Motor neuron (in vitro differentiated cells): ENCODE measurements at regions not wholly inside any gene's neighbourhood (a gene's known extent, or its start where the extent isn't known, plus 50 kb on each side); places are given as distances from the start of the nearest gene placed in this dataset.
A peak's percentile ranks its signal among the peaks of the same experiment; 100 is the strongest.

Experiments used
- ATAC-seq, 8 experiments: fragments of 200-7000 bp; cut with Tn5 transposase; replicated peaks in 6 of 8; 2 replicates each; pipeline ENCODE4 v1.8.0; 2021; ENCODE audit warnings: mild to moderate bottlenecking in 8 of 8, moderate library complexity in 8 of 8
- H3K27ac ChIP-seq, 2 donors: fragments of 250-450 bp; sonication (Bioruptor Pico); 2 replicates each; pipeline ENCODE4 v1.9.0; 2021; ENCODE audit warnings: antibody characterized with exemption in 2 of 2, mild to moderate bottlenecking in 2 of 2, moderate library complexity in 1 of 2
- H3K4me1 ChIP-seq, 2 donors: fragments of 250-450 bp; sonication (Bioruptor Pico); replicated peaks in 1 of 2; 2 replicates each; pipeline ENCODE4 v1.6.1; 2021; ENCODE audit warnings: antibody characterized with exemption in 2 of 2, mild to moderate bottlenecking in 2 of 2, moderate library complexity in 1 of 2
- H3K4me3 ChIP-seq, 5 donors: fragments of 250-450 bp; sonication (Bioruptor Pico); 2 replicates each; pipeline ENCODE4 v1.9.0; 2021; ENCODE audit warnings: antibody characterized with exemption in 5 of 5, mild to moderate bottlenecking in 5 of 5, moderate library complexity in 4 of 5
- WGBS, 10 experiments: fragments of 450-650 bp; shearing (Covaris generic); methylation state at CpG; one replicate each; pipeline ENCODE4 v1.0.0; 2022; 5-methylcytosine and 5-hydroxymethylcytosine counted together
- in situ Hi-C, 9 experiments: fragments of 400-800 bp; cut with MboI; loops; one replicate each; pipeline ENCODE4 v1.15.0; 2021; ENCODE audit warnings: low sequenced_read_pairs in 9 of 9, low pct_unique_long_range_greater_than_20kb in 2 of 9; ENCODE audit not compliant: unreplicated experiment in 9 of 9

DNA sequence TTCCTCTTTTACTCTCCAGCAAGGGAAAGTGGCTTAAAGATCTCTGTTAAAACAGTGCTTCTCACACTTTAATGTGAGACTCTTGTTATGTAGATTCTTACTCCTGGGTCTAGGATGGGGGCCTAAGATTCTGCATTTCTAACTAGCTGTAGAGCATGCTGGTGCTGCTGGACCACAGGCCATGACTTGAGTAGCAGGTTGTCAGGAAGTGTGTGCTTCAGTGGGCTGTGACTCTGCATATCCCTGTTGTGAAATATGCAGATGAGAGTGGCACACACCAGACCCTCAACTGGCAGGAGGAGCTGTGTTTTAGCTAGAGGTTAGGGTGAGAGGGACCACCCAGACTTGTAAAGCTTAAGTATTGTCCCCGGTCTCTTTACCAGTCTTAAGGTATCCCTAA lies 191.1 kb upstream of the DMRT1 start:
- peaks cover 17 to 20% of the 10 kb centered on the region in 2 donors for H3K4me1 ChIP-seq
- H3K4me3 ChIP-seq: no peak overlapping the region
- no peak overlapping the region for H3K27ac ChIP-seq
- ATAC-seq: peak; percentile 49 to 90 (median 64)
- 33 to 50% methylated on average over 1 of the region's 1 CpG; no CpG with 5 or more reads in 8 of the 10 experiments for WGBS, 10 experiments
- in situ Hi-C loops: no loop called here

DNA sequence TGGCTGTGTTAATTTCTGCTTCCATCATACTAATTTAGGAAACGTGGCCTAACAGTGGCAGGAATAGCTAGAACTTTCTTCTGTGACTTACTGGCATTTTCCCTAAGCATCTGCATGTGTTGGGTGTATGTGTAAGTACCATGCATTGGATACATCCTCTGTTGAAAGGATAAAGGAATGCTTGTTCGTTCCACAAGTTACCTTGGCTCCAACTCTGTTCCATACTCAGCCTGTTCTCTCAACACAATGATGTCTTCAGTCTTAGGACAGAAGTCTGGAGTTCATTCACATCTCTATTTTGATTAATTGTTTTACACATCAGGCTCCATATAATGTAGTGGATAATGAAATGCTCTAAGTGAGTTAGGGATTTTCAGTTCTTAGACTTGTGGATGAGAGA lies 190.1 kb upstream of the DMRT1 start:
- in situ Hi-C loops: no loop called here

DNA sequence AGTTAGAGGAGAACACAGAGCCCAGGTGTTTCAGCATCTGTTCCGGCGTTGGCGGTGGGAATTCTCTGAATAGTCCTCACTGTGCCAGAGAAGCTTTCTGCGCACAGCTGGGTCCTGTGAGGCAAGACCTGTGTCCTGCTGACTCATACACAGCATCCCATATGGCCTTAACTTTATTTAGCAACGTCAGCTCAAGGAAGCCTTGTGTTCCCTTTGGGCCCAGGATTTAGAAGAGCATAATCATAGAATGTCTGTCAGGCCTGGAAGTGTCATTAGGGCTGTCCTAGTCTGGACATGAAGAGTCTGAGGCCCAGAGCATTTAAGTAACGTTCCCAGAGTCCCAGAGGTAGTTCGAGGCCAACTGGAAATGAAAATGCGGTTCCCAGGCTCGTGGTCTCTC lies 188.6 kb upstream of the DMRT1 start:
- ATAC-seq: peak in 1 of 8 experiments; percentile 40
- Histone ChIP-seq H3K27ac (no peak overlapping the region), H3K4me3 (no peak overlapping the region), H3K4me1 (peaks cover 17 to 20% of the 10 kb centered on the region in 2 donors)
- in situ Hi-C loops: no loop called here
- 50 to 95% (median 85%) methylated on average over 1 to 4 of the region's 9 CpGs; no CpG with 5 or more reads in 4 of the 10 experiments for WGBS, 10 experiments

More for the DNA sequence above, 190.1 kb upstream of the DMRT1 start:
- no peak overlapping the region for H3K27ac ChIP-seq
- 0 to 100% (median 86%) methylated on average over 1 to 2 of the region's 2 CpGs; no CpG with 5 or more reads in 1 of the 10 experiments for WGBS, 10 experiments
- ATAC-seq: peak in 1 of 8 experiments; percentile 64
- peaks cover 17 to 20% of the 10 kb centered on the region in 2 donors for H3K4me1 ChIP-seq
- H3K4me3 ChIP-seq: no peak overlapping the region

DNA sequence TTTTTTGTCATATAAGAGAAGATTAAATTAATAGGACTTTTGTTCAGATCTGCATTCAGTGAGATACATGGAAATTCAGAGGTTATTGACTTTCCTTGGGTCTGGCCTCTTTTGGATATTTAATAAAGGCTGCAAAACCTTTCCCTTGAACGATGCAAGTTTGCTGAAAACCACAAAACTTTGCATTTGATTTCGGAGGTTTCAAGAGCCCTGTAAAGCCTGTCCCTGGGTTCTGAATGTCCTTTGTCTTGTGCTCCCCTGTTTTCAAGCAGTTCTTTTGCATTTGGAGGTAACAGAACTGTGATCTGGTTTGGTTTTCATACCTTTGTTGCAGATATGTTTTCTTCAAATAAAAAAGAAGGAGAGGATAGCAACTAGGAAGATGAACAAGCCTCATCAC lies 188.1 kb upstream of the DMRT1 start:
- Histone ChIP-seq H3K27ac (no peak overlapping the region), H3K4me3 (no peak overlapping the region), H3K4me1 (peaks cover 17 to 19% of the 10 kb centered on the region in 2 donors)
- no peak for ATAC-seq
- 70 to 100% (median 90%) methylated on average over 1 to 2 of the region's 2 CpGs; no CpG with 5 or more reads in 4 of the 10 experiments for WGBS, 10 experiments
- in situ Hi-C loops: no loop called here

DNA sequence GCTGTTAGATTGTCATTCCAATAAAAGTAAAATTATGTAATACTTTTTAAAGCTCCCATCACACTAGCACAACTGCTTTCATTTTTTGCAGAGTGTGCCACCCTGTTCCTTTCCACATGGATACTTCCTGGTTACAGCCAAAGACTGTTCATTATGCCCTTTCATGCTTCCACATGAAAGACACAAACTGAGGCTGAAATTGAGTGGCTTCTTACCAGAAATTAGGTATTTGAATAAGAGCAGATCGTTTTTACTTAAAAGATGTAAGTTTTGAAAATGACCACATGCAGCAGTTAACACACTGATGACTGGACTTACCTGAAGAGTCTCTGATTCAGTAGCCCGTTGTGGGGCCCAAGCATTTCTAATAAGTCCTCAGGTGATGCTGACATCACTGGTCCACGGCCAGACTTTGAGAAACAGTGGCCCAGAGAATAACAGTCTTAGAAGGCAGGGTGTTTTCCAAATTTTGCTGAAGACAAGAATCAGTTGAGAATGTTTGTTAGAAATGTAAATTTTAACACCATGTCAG lies 187.6 kb upstream of the DMRT1 start:
- Histone ChIP-seq H3K4me1 (peaks cover 16 to 17% of the 10 kb centered on the region in 2 donors), H3K4me3 (no peak overlapping the region), H3K27ac (no peak overlapping the region)
- in situ Hi-C loops: no loop called here
- ATAC-seq: no peak
- WGBS, 10 experiments: 0 to 100% (median 66%) methylated on average over 1 to 3 of the region's 3 CpGs; no CpG with 5 or more reads in 2 of the 10 experiments

DNA sequence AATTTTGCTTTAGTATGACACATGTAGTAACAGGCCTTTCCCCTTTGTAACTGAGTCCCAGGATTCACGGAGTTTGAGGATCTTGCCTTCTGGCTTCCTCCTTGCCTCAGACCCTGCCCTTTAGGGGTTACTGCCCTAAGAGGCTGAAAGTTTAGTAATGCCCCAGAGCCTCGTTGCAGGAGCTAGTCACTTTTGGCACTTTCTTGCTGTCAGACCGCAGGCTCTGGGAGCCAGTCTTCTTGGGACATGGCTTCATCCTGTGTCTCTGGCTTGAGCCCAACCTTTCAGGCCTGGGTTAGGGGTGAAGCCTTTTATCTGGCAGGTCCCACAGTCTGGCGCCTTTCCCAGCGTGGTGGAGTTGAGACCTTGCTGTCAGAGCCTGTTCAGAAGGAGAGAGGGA lies 185.6 kb upstream of the DMRT1 start:
- ATAC-seq: no peak
- Histone ChIP-seq H3K4me1 (no peaks in the 10 kb centered on the region), H3K4me3 (no peak overlapping the region), H3K27ac (no peak overlapping the region)
- 25 to 100% (median 81%) methylated on average over 1 to 4 of the region's 5 CpGs; no CpG with 5 or more reads in 2 of the 10 experiments for WGBS, 10 experiments
- in situ Hi-C loops: no loop called here

DNA sequence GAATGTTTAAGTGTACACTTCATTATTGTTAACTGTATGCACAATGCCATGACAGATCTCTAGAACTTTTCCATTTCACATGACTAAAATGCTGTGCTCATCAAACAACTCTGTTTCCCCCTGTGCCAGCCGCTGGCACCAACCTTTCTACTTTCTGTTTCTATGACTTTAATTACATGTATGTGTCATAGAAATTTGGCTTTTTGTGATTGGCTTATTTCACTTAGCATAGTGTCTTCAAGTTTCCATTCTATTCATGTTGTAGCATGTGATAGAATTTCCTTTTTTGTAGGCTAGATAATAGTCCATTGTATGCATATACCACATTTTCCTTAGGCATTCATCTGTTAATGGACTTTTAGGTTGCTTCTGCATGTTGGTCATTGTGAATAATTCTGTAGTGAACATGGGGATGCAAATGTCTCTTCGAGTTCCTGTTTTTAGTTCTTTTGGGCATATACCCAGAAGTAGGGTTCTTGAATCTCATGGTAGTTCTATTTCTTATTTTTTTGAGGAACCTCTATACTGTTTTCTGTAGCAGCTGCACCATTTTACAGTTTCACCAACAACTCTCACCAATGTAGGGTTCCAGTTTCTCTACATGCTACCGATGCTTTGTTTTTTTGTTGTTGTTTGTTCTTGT lies 184.4 kb upstream of the DMRT1 start:
- H3K27ac ChIP-seq: no peak overlapping the region
- no peak overlapping the region for H3K4me3 ChIP-seq
- WGBS, 10 experiments: 20 to 94% (median 66%) methylated on average over 2 to 3 of the region's 3 CpGs
- in situ Hi-C loops: no loop called here
- no peaks in the 10 kb centered on the region for H3K4me1 ChIP-seq
- no peak for ATAC-seq

DNA sequence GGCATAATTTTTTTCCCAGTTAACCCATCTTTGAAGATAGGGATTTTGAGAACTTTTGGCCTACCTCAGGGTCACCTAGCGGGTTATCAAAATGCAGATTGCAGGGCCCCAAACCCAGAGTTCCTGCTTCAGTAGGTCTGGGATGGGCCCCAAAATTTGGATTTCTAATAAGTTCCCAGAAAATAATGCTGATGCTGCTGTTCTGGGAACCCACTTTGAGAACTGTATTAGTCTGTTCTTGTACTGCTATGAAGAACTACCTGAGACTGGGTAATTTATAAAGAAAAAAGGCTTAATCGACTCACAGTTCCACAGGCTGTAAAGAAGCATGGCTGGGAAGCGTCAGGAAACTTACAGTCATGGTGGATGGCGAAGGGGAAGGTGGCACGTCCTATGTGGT lies 182.2 kb upstream of the DMRT1 start:
- ATAC-seq: no peak
- H3K4me3 ChIP-seq: no peak overlapping the region
- in situ Hi-C loops: no loop called here
- H3K4me1 ChIP-seq: no peaks in the 10 kb centered on the region
- no peak overlapping the region for H3K27ac ChIP-seq
- WGBS, 10 experiments: 47 to 100% (median 83%) methylated on average over 1 to 4 of the region's 5 CpGs; no CpG with 5 or more reads in 2 of the 10 experiments

DNA sequence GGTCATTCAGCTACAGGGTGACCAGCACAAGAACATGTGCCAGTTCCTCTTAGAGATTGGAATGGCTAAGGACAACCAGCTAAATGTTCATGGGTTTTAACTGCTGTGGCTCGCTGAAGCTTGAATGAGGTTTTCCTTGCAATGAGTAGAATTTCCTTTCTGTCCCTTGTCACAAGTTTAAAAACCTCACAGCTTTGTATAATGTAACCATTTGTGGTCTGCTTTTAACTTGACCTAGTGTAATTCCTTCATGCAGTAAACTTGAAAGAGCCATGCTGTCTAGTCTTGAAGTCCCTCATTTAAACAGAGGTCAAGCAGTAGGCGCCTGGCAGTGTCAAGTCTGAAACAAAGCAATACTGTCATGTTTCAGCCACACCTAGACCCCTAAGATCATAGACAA lies 181.3 kb upstream of the DMRT1 start:
- in situ Hi-C loops: no loop called here
- Histone ChIP-seq H3K27ac (no peak overlapping the region), H3K4me1 (no peaks in the 10 kb centered on the region), H3K4me3 (no peak overlapping the region)
- ATAC-seq: no peak
- WGBS, 10 experiments: 0 to 71% (median 14%) methylated on average over 1 to 2 of the region's 2 CpGs; no CpG with 5 or more reads in 5 of the 10 experiments

DNA sequence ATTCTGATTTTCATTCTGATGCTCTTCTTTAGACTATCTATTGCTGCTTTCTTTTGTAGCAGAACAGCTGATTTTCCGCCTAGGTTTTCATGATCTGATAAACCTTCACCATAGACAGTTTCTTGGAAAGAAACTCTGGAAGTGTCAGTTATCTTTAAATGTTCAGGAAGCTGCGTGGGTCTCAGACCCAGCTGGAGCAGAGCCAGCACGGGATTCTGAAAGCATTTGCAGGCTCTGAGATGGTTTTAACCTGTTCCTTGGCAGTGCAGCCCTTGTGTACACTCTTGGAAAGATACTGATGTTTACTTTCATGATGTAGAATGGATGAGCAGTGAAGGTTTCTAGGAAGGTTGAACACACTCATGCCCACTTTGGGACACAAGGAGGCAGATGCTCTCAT lies 178.0 kb upstream of the DMRT1 start:
- in situ Hi-C loops: no loop called here
- no peaks in the 10 kb centered on the region for H3K4me1 ChIP-seq
- no peak overlapping the region for H3K27ac ChIP-seq
- 15 to 100% (median 50%) methylated on average over 1 to 3 of the region's 3 CpGs; no CpG with 5 or more reads in 2 of the 10 experiments for WGBS, 10 experiments
- no peak overlapping the region for H3K4me3 ChIP-seq
- ATAC-seq: peak in 1 of 8 experiments; percentile 45

DNA sequence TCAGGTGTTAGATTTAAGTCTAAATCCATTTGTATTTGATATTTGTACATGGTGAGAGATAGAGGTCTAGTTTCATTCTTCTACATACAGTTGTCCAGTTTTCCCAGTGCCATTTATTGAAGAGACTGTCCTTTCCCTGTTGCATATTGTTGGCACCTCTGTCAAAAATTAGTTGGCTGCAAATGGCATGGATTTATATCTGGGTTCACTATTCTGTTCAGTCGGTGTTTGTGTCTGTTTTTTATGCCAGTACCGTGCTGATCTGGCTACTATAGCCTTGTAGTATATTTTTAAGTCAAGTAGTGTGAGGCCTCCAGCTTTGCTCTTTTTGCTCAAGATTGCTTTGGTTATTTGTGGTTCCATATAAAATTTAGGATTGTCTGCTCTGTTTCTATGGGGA lies 176.2 kb upstream of the DMRT1 start:
- ATAC-seq: no peak
- 46 to 100% (median 92%) methylated on average over 1 to 2 of the region's 2 CpGs; no CpG with 5 or more reads in 3 of the 10 experiments for WGBS, 10 experiments

DNA sequence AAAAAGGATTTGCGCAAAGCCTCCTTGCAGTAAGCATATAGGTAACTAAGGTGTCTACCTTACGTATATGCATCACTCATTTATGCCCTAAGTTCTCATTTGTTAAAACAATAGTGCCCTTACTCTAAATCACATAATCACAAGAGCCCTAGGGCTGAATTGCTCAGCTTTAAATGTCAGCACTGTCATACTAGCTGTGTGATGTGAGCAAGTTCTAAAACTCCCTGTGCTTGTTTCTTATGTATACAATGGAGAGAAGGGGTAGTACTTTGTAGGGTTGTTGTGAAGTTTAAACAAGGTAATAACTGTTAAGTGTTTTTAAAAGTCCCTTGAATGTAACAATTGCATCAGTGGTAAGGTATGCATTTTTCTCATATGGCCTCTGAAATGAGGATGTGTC lies 169.5 kb upstream of the DMRT1 start:
- 67 to 100% (median 100%) methylated on average over 1 to 2 of the region's 2 CpGs; no CpG with 5 or more reads in 4 of the 10 experiments for WGBS, 10 experiments
- no peak for ATAC-seq
- in situ Hi-C loops: no loop called here
- H3K4me3 ChIP-seq: no peak overlapping the region
- H3K27ac ChIP-seq: no peak overlapping the region
- peaks cover 14 to 20% of the 10 kb centered on the region in 2 donors for H3K4me1 ChIP-seq

More for the DNA sequence above, 176.2 kb upstream of the DMRT1 start:
- Histone ChIP-seq H3K27ac (no peak overlapping the region), H3K4me1 (no peaks in the 10 kb centered on the region), H3K4me3 (no peak overlapping the region)
- in situ Hi-C loops: no loop called here

DNA sequence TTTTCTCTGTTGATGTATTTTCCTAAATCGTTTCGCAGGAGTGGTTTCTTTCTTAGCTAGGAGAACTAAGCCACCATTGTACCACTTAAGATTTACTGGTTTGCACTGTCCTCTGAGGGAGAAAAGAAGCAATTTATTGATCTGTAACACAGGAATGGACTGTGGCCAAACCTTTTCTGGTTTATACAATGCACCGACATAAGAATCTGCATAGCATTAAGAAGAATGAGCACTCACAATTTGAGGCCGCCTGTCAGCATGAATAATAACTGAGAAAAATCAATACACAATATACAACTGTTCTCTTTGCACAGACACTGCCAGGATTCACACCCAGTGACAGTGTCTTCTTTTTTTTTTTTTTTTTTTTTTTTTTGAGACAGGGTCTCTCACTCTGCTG lies 168.6 kb upstream of the DMRT1 start:
- ATAC-seq: peak in 5 of 8 experiments; percentile 82 to 87 (median 84)
- Histone ChIP-seq H3K4me1 (peaks cover 14 to 20% of the 10 kb centered on the region in 2 donors), H3K27ac (no peak overlapping the region), H3K4me3 (no peak overlapping the region)
- in situ Hi-C loops: no loop called here
- WGBS, 10 experiments: 0 to 90% (median 53%) methylated on average over 1 to 4 of the region's 4 CpGs
